Esophagus muscularis mucosa (tissue), 4 donors: ENCODE measurements at regions not wholly inside any gene's neighbourhood (a gene's known extent, or its start where the extent isn't known, plus 50 kb on each side); places are given as distances from the start of the nearest gene placed in this dataset.

Source experiments
- DNase-seq: peaks from one replicate; pipeline ENCODE4 v3.0.0-alpha.2; 2017; ENCODE audit errors: extremely low spot score
- H3K27ac ChIP-seq, 4 donors: fragments of 200-600 bp; sonication (generic); replicated peaks in 1 of 4; 1 replicate in 3 of 4; 2 replicates in 1 of 4; pipeline ENCODE4 v1.5.1; 2016 to 2019; ENCODE audit warnings: mild to moderate bottlenecking in 1 of 4
- H3K27me3 ChIP-seq, 4 donors: fragments of 200-600 bp; sonication (generic); one replicate each; pipeline versions ENCODE4 v1.5.1 to v1.6.0; 2016 to 2019
- H3K36me3 ChIP-seq, 4 donors: fragments of 200-600 bp; sonication (generic); one replicate each; pipeline ENCODE4 v1.5.1; 2016 to 2019
- H3K4me1 ChIP-seq, 4 donors: fragments of 200-600 bp; sonication (generic); one replicate each; pipeline ENCODE4 v1.5.1; 2016 to 2019
- H3K4me3 ChIP-seq, 4 donors: fragments of 200-600 bp; sonication (generic); 1 replicate in 2 of 4; 2 replicates in 2 of 4; pipeline ENCODE4 v1.5.1; 2016 to 2019; ENCODE audit warnings: mild to moderate bottlenecking in 4 of 4, moderate library complexity in 1 of 4
- H3K9me3 ChIP-seq, 4 donors: fragments of 200-600 bp; sonication (generic); 1 replicate in 3 of 4; 2 replicates in 1 of 4; pipeline ENCODE4 v1.5.1; 2016 to 2019
- CTCF ChIP-seq, 3 experiments: fragments of 200-600 bp in 2 of 3; fragments of 450-650 bp in 1 of 3; sonication (generic) in 2 of 3; IDR thresholded peaks; one replicate each; pipeline ENCODE4 v1.5.1; 2017 to 2019; ENCODE audit warnings: antibody characterized with exemption in 3 of 3, mild to moderate bottlenecking in 2 of 3, moderate library complexity in 1 of 3
- EP300 ChIP-seq: sonication (generic); formaldehyde crosslinking; IDR thresholded peaks from one replicate; pipeline ENCODE4 v1.6.1; 2017; ENCODE audit warnings: antibody characterized with exemption
- POLR2A ChIP-seq: fragments of 450-650 bp; IDR thresholded peaks from one replicate; pipeline ENCODE4 v1.6.1; 2017; ENCODE audit warnings: antibody characterized with exemption, moderate library complexity, mild to moderate bottlenecking, low read depth
- POLR2AphosphoS5 ChIP-seq, 2 donors: sonication (generic); formaldehyde crosslinking; IDR thresholded peaks; one replicate each; pipeline ENCODE4 v1.6.1; 2017; ENCODE audit warnings: antibody characterized with exemption in 2 of 2
- WGBS: methylation state at CpG from one replicate; pipeline ENCODE4 v1.1.5; 2018; 5-methylcytosine and 5-hydroxymethylcytosine counted together
- intact Hi-C: fragments of 100-400 bp; cut with DNase I; formaldehyde crosslinking; loops from one replicate; pipeline ENCODE4 v1.15.1; 2023

GRCh38 chr2:136236019-136236418 is 118.1 kb upstream of the CXCR4 start:
- Histone ChIP-seq H3K27me3 (no peaks in the 10 kb centered on the region), H3K4me3 (no peak overlapping the region), H3K9me3 (no peaks in the 10 kb centered on the region), H3K36me3 (no peaks in the 10 kb centered on the region), H3K27ac (no peak overlapping the region), H3K4me1 (peaks cover 27 to 52% (median 45%) of the 10 kb centered on the region in 4 donors)
- intact Hi-C loops = no loop called here
- WGBS = 37% methylated on average over 4 of the region's 4 CpGs
- TF ChIP-seq CTCF (IDR thresholded peaks at IDR 0.05) (no peak), EP300 (no peak), POLR2AphosphoS5 (IDR thresholded peaks at IDR 0.05) (no peak), POLR2A (no peak)
- no peak for DNase-seq

- intact Hi-C loops = no loop called here
- Histone ChIP-seq H3K27ac (no peak overlapping the region), H3K27me3 (no peaks in the 10 kb centered on the region), H3K36me3 (no peaks in the 10 kb centered on the region), H3K4me1 (peaks cover 27 to 52% (median 45%) of the 10 kb centered on the region in 4 donors), H3K9me3 (no peaks in the 10 kb centered on the region), H3K4me3 (no peak overlapping the region)
- WGBS = 24% methylated on average over 4 of the region's 4 CpGs
- TF ChIP-seq EP300 (no peak), POLR2AphosphoS5 (IDR thresholded peaks at IDR 0.05) (no peak), POLR2A (no peak), CTCF (IDR thresholded peaks at IDR 0.05) (no peak)
- DNase-seq = no peak
Observed at GRCh38 chr2:136235546-136235945, 117.6 kb upstream of the CXCR4 start.

GRCh38 chr2:136234261-136234660 is 116.3 kb upstream of the CXCR4 start:
- Histone ChIP-seq H3K9me3 (no peaks in the 10 kb centered on the region), H3K27ac (no peak overlapping the region), H3K4me3 (no peak overlapping the region), H3K36me3 (no peaks in the 10 kb centered on the region), H3K27me3 (no peaks in the 10 kb centered on the region), H3K4me1 (peaks cover 27 to 52% (median 43%) of the 10 kb centered on the region in 4 donors)
- intact Hi-C loops = no loop called here
- 94% methylated on average over 7 of the region's 7 CpGs for WGBS
- DNase-seq = no peak
- no peak for TF ChIP-seq CTCF (IDR thresholded peaks at IDR 0.05)
- no peak for TF ChIP-seq POLR2A
- TF ChIP-seq POLR2AphosphoS5 (IDR thresholded peaks at IDR 0.05) = no peak
- TF ChIP-seq EP300 = no peak

GRCh38 chr2:136233298-136233697 is 115.3 kb upstream of the CXCR4 start:
- Histone ChIP-seq H3K4me3 (no peak overlapping the region), H3K4me1 (peaks cover 19 to 46% (median 33%) of the 10 kb centered on the region in 4 donors)
- intact Hi-C loops = no loop called here

More at GRCh38 chr2:136233298-136233697, 115.3 kb upstream of the CXCR4 start:
- no peaks in the 10 kb centered on the region for H3K9me3 ChIP-seq
- TF ChIP-seq POLR2A (no peak), EP300 (no peak), CTCF (IDR thresholded peaks at IDR 0.05) (no peak), POLR2AphosphoS5 (IDR thresholded peaks at IDR 0.05) (no peak)
- no peaks in the 10 kb centered on the region for H3K36me3 ChIP-seq
- no peak for DNase-seq
- no peak overlapping the region for H3K27ac ChIP-seq
- no peaks in the 10 kb centered on the region for H3K27me3 ChIP-seq
